ENCODE measurements at regions not wholly inside any gene's neighbourhood (a gene's known extent, or its start where the extent isn't known, plus 50 kb on each side); places are given as distances from the start of the nearest gene placed in this dataset.

GRCh38 chr12:84361651-84362551 is 550.7 kb downstream of the SLC6A15 start:
- no peak for DNase-seq

DNA sequence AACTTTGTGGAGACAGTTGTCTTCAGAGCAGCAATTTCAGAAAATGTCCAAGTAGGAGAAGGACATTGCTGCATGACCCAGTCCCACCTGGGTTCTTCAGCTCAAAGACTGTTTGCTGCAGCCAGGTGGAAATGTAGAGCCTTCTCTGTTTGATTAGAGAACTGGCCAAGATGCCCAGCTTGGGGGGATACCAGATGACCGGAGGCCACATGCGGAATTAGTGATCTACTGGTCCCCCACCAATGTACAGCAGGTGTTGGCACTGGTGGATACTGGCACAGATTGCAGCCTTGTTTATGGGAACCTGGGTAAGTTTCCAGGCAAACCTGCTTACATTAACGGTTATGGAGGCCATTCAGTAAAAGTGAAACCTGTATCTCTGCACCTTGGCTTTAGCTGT is 555.3 kb downstream of the SLC6A15 start:
- DNase-seq = no peak

- no peak for DNase-seq
These were observed 556.4 kb downstream of the SLC6A15 start for GRCh38 chr12:84356224-84356623.

DNA sequence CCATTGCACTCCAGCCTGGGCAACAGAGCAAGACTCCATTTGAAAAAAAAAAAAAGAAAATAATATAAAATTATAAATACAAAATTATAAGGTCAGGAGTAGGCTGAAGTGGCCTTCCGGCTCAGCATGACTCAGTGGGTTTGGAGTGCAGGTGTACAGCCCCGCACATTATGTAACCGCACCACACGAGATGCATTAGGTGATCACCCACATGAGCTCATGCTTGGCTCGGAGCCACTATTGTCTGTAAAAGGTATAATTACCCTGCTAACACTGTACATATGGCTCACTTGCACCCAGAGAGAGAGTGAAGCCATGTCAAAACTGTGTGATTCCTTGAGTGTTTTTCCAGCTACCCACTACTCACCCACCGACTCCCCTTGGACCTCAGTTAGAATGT is 557.0 kb downstream of the SLC6A15 start:
- no peak for DNase-seq

- DNase-seq = no peak
These were observed 564.0 kb downstream of the SLC6A15 start for GRCh38 chr12:84348582-84348981.

DNA sequence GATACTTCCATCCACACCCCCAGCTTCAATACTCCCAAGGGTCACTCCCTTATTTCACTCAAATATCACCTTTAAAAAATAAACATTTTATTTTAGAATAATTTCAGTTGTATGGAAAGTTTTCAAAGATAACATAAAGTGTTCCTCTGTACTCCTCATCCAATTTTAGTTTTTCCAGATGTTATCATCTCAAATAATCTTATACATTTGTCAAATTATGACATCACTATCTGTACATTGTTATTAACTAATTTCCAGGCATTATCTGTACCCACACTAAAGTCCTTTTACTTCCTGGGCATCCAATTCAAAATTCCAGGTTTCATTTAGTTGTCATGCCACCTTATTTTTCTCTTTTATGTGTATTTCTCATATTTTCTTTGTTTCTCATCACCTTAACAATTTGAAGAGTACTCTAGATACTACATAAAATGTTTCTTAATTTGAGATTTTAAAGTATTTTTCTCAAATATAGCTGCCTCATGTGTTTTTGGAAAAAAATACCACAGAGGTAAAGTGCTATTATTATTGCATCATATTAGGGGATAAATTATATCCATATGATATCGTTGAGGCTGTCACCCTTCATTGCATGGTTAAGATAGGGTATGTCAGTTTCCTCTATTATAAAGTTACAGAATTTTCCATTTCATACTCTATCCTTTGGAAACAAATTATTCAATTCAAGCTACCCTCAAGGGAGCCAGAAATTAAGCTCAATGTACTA is 571.0 kb downstream of the SLC6A15 start:
- DNase-seq = no peak

GRCh38 chr12:84336231-84336630 is 576.4 kb downstream of the SLC6A15 start:
- no peak for DNase-seq

- no peak for DNase-seq
These were observed 582.7 kb downstream of the SLC6A15 start for GRCh38 chr12:84329938-84330337.

GRCh38 chr12:84315926-84316325 is 596.7 kb downstream of the SLC6A15 start:
- no peak for DNase-seq

DNA sequence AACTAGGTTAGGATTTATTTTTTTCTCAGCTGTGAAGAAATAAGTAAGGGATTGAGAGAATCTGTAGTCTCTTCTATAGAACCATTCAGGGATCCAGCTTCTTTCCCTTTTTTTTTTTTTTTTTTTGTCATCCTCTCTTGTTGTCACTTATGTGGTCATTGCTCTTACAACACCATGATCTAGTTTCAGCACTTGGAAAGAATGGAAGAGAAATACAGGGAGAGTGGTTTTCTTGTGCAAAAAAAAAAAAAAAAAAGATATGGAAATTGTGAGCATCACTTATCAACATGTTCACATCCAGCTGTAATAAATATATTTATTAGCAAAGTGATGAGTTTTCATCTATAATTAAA is 599.3 kb downstream of the SLC6A15 start:
- DNase-seq = no peak

DNA sequence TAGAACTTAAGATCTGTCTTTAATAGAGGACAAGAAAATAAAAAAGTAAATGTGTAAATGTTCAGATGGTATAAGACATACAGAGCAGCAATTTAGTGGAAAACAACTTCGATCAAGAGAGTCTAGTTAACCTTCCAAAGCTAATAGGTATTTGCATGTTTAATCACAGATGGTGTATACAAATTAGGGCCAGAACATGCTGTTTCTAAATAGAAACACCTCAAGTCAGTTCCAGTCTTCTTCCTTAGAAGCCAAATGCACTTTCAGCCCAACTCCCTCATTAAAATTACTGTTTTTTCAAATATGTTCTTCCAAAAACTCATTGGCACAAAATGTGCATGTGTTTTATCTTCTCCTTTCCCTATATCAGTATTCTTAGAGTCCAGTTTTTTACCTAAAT is 604.4 kb downstream of the SLC6A15 start:
- no peak for DNase-seq

- DNase-seq = no peak
These were observed 607.5 kb downstream of the SLC6A15 start for GRCh38 chr12:84305144-84305543.

- DNase-seq = no peak
These were observed 618.4 kb downstream of the SLC6A15 start for GRCh38 chr12:84294246-84294645.

DNA sequence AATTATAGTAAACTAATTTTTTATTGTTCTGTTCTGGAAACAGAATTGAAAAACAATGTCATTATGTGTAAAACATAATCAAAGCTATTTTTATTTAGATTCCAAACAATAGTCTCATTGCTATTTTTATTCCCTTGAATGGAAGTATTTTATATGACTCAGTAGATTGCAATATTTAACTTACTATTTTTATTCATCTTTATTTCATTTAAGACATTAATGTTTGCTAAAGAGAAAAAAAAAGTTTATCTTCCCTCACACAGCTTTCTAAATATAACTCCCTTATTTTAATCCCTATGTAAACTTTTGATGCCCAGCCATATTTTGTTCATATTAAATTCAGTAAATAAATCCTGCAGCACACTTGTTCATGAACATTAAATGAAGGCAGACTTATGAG is 622.4 kb downstream of the SLC6A15 start:
- DNase-seq = no peak

GRCh38 chr12:84277986-84278385 is 634.6 kb downstream of the SLC6A15 start:
- no peak for DNase-seq

GRCh38 chr12:84276215-84276614 is 636.4 kb downstream of the SLC6A15 start:
- no peak for DNase-seq

DNA sequence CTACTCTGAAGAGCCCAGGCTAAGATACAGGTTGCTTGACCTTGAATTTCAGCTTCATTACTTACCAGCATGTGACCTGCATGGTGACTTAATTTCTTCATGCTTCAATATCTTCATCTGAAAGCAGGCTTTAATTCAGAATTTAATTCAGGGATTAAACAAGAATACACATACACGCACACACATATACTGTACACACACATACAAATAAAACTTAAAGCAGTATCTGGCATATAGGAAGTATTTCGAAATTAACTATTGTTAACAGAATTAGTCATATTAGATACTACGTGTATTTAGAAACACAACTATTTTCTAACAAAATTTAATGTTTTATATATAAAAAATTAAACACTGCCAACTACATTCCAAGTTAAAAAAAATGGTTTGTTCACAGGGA is 640.3 kb downstream of the SLC6A15 start:
- no peak for DNase-seq

- no peak for DNase-seq
These were observed 642.0 kb downstream of the SLC6A15 start for GRCh38 chr12:84270470-84271140.

- no peak for DNase-seq
These were observed 664.7 kb downstream of the SLC6A15 start for GRCh38 chr12:84247931-84248330.

DNA sequence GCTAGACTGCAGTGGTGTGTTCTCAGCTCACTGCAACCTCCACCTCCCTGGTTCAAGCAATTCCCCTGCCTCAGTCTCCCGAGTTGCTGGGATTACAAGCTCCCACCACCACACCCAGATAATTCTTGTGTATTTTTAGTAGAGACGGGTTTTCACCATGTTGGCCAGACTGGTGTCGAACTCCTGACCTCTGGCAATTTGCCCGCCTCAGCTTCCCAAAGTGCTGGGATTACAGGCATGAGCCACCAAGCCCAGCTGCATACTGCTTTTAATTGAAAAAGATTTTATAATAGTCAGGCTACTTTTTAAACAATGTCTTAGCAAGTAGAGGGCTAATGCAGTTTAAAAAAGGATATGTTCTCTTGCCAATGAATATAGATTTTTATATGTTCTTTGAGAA is 668.9 kb downstream of the SLC6A15 start:
- DNase-seq = no peak

DNA sequence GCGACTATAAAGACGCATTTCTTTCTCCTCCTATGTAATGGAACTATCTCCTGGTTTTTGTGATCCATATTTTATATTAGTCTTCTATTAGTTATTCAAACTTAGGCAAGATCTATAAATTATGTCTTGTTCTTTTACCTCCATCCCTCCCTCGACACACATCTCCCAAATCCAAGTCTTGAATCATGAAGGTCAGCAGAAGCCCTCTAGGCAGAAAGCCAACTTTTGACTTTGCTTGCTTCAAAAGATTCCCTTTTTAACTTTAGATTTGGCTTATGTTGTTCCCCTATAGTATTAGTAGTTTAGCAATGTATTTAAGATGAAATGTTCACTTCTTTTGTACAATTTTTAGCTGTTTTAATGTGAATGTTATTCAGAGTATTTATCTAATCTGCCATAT is 689.8 kb downstream of the SLC6A15 start:
- no peak for DNase-seq

DNA sequence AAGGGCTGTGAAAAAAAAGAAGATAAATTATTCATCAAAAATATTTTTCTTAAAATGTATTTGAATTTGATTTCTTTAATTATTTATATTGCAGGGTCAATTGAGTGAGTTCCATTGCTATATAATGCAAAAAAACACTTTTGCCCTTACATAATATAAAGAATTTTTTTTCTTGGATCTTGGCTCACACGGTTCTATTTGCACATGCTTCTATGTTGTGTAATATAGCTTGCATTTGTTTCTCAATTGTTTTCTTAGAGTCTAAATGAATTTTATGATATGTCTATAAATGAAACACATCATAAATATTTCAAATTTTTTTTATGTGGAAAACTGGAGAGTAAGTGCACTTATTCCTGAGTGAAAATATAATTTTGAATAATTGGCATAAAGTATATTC is 694.2 kb downstream of the SLC6A15 start:
- no peak for DNase-seq

DNA sequence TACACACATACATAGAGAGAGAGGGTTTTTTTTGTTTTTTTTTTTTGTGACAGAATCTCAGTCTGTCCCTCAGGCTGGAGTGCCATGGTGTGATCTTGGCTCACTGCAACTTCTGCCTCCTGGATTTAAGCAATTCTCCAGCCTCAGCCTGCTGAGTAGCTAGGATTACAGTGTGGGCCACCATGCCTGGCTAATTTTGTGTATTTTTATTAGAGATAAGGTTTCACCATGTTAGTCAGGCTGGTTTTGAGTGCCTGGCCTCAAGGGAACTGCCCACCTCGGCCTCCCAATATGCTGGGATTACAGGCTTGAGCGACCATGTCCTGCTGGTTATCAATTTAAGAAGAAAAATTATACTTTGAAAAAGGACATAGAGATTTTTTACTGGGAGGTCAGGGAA is 710.6 kb downstream of the SLC6A15 start:
- DNase-seq = no peak

Measured in CD4-positive, alpha-beta T cell treated with Interleukin-17A for 1 hour (primary cell).